IMR-90 (cell line): ENCODE measurements at regions not wholly inside any gene's neighbourhood (a gene's known extent, or its start where the extent isn't known, plus 50 kb on each side); places are given as distances from the start of the nearest gene placed in this dataset.

Source experiments
- ATAC-seq: fragments of 200-7000 bp; cut with Tn5 transposase; 2 replicates; pipeline ENCODE4 v1.9.1; 2020; ENCODE audit warnings: low read depth, mild to moderate bottlenecking, moderate library complexity
- BruUV-seq: library from RNA; stranded (reverse); fragments of 400-500 nt; replicated peaks from 2 replicates; lab custom pipeline; 2021; lab: Mats Ljungman, UMichigan
- CTCF ChIA-PET: fragments of 300-600 bp; formaldehyde crosslinking; extraction: SDS; loops from one replicate; lab custom pipeline; 2021; ENCODE audit warnings: antibody characterized with exemption; lab: Yijun Ruan, JAX
- POLR2A ChIA-PET: fragments of 300-600 bp; sonication (Branson Sonifier 250); formaldehyde crosslinking; loops from one replicate; lab custom pipeline; 2022; ENCODE audit warnings: antibody characterized with exemption; ENCODE audit not compliant: unreplicated experiment; lab: Charles Lee
- DNase-seq: peaks from one replicate; pipeline ENCODE4 v3.0.0; 2013
- H2AFZ ChIP-seq: replicated peaks from 2 replicates; pipeline ENCODE3; 2013; ENCODE audit warnings: low read length, mild to moderate bottlenecking; ENCODE audit not compliant: poor library complexity
- H2AK5ac ChIP-seq: 2 replicates; pipeline ENCODE4 v1.6.1; 2013; ENCODE audit warnings: low read depth, low read length, inconsistent platforms
- H2AK9ac ChIP-seq: replicated peaks from 2 replicates; pipeline ENCODE3; 2013; ENCODE audit warnings: mild to moderate bottlenecking, low read depth, low read length, moderate library complexity; ENCODE audit not compliant: poor library complexity
- H2BK120ac ChIP-seq: 2 replicates; pipeline ENCODE4 v1.6.1; 2013; ENCODE audit warnings: low read depth, low read length, inconsistent platforms
- H2BK15ac ChIP-seq: 3 replicates; pipeline ENCODE4 v1.6.1; 2013; ENCODE audit warnings: low read depth, low read length, inconsistent platforms
- H2BK20ac ChIP-seq: 2 replicates; pipeline ENCODE4 v1.6.1; 2013; ENCODE audit warnings: low read depth, mild to moderate bottlenecking, inconsistent platforms, low read length, moderate library complexity
- H2BK5ac ChIP-seq: 2 replicates; pipeline ENCODE4 v1.6.1; 2013; ENCODE audit warnings: mild to moderate bottlenecking, low read depth, low read length, inconsistent platforms; ENCODE audit not compliant: poor library complexity, severe bottlenecking
- H3K14ac ChIP-seq: replicated peaks from 2 replicates; pipeline ENCODE4 v1.6.1; 2013; ENCODE audit warnings: low read depth, low read length, inconsistent platforms
- H3K18ac ChIP-seq: 2 replicates; pipeline ENCODE4 v1.6.1; 2013; ENCODE audit warnings: low read depth, low read length, control low read depth
- H3K23ac ChIP-seq: 2 replicates; pipeline ENCODE4 v1.6.1; 2013; ENCODE audit warnings: low read depth, low read length, inconsistent platforms
- H3K27ac ChIP-seq: 2 replicates; pipeline ENCODE4 v1.5.1; 2013; ENCODE audit warnings: mild to moderate bottlenecking, control low read depth, low read length; ENCODE audit not compliant: insufficient read depth
- H3K27me3 ChIP-seq: 2 replicates; pipeline ENCODE4 v1.6.1; 2013; ENCODE audit warnings: low read length; ENCODE audit not compliant: control insufficient read depth, insufficient read depth
- H3K36me3 ChIP-seq: 2 replicates; pipeline ENCODE4 v1.6.1; 2013; ENCODE audit warnings: low read length, mixed read lengths; ENCODE audit not compliant: control insufficient read depth, insufficient read depth
- H3K4ac ChIP-seq: 2 replicates; pipeline ENCODE4 v1.6.1; 2013; ENCODE audit warnings: low read depth, low read length, inconsistent platforms
- H3K4me1 ChIP-seq: 2 replicates; pipeline ENCODE4 v1.6.1; 2013; ENCODE audit warnings: low read length, mixed read lengths; ENCODE audit not compliant: control insufficient read depth, insufficient read depth
- H3K4me2 ChIP-seq: 2 replicates; pipeline ENCODE4 v1.6.1; 2013; ENCODE audit warnings: low read depth, mild to moderate bottlenecking, control low read depth, low read length, moderate library complexity
- H3K4me3 ChIP-seq: 2 replicates; pipeline ENCODE4 v1.5.1; 2013; ENCODE audit warnings: low read depth, mild to moderate bottlenecking, control low read depth, low read length, moderate library complexity; ENCODE audit not compliant: insufficient read depth
- H3K56ac ChIP-seq: 2 replicates; pipeline ENCODE4 v1.6.1; 2013; ENCODE audit warnings: low read length, inconsistent platforms; ENCODE audit not compliant: insufficient read depth; ENCODE audit errors: extremely low read depth
- H3K79me1 ChIP-seq, 2 experiments: 2 replicates each; pipeline ENCODE4 v1.6.1; 2013; ENCODE audit warnings: low read length in 2 of 2, inconsistent platforms in 1 of 2, low read depth in 1 of 2
- H3K9ac ChIP-seq: 2 replicates; pipeline ENCODE4 v1.6.1; 2013; ENCODE audit warnings: low read depth, low read length, control low read depth
- H3K9me1 ChIP-seq: 2 replicates; pipeline ENCODE4 v1.6.1; 2013; ENCODE audit warnings: low read length, inconsistent platforms; ENCODE audit not compliant: insufficient read depth
- H3K9me3 ChIP-seq: 2 replicates; pipeline ENCODE4 v1.6.1; 2013; ENCODE audit warnings: low read length; ENCODE audit not compliant: control insufficient read depth, insufficient read depth
- H4K20me1 ChIP-seq: 2 replicates; pipeline ENCODE4 v1.6.1; 2013; ENCODE audit warnings: low read length, inconsistent platforms; ENCODE audit not compliant: insufficient read depth
- H4K5ac ChIP-seq: 2 replicates; pipeline ENCODE4 v1.6.1; 2013; ENCODE audit warnings: mild to moderate bottlenecking, low read depth, low read length, control low read depth
- H4K8ac ChIP-seq, 2 experiments: 2 replicates each; pipeline ENCODE4 v1.6.1; 2013; ENCODE audit warnings: low read depth in 2 of 2, low read length in 2 of 2, control low read depth in 1 of 2, inconsistent platforms in 1 of 2
- H4K91ac ChIP-seq: 2 replicates; pipeline ENCODE4 v1.6.1; 2013; ENCODE audit warnings: low read depth, low read length, inconsistent platforms; ENCODE audit not compliant: insufficient read depth
- RAD21 ChIP-seq: IDR thresholded peaks from 2 replicates; pipeline ENCODE4 v1.6.1; 2012; ENCODE audit warnings: low read length, improper control_type of control experiment
- SMC3 ChIP-seq: fragments of 150-350 bp; IDR thresholded peaks from 2 replicates; pipeline ENCODE4 v1.6.1; 2016; ENCODE audit warnings: low read depth, mild to moderate bottlenecking, antibody characterized with exemption, low read length, moderate library complexity
- WGBS, 2 experiments: methylation state at CpG; one replicate each; pipeline versions ENCODE4 v1.1.5 to v1.1.7; 2013; ENCODE audit warnings: missing lambda C conversion rate in 2 of 2; ENCODE audit not compliant: insufficient read length in 1 of 2; ENCODE audit errors: extremely low coverage in 2 of 2; 5-methylcytosine and 5-hydroxymethylcytosine counted together
- dilution Hi-C: fragments of 300-500 bp; cut with HindIII; formaldehyde crosslinking; loops from one replicate; pipeline ENCODE4 v1.14.3; 2018; ENCODE audit warnings: low sequenced_read_pairs; ENCODE audit not compliant: unreplicated experiment
- in situ Hi-C: fragments of 300-500 bp; cut with MboI; formaldehyde crosslinking; loops from 3 replicates; pipeline ENCODE4 v1.14.3; 2019; ENCODE audit warnings: low sequenced_read_pairs, inconsistent platforms, mixed read lengths
- intact Hi-C: fragments of 100-400 bp; cut with micrococcal nuclease; formaldehyde crosslinking; loops from 2 replicates; pipeline ENCODE4 v1.10.0; 2022
- TF ChIP-seq, protein P1 (sequence below): fragments of 150-350 bp; IDR thresholded peaks from 2 replicates; pipeline ENCODE4 v1.6.1; 2017; ENCODE audit warnings: mild to moderate bottlenecking, antibody characterized with exemption, low read length, low read depth

DNA sequence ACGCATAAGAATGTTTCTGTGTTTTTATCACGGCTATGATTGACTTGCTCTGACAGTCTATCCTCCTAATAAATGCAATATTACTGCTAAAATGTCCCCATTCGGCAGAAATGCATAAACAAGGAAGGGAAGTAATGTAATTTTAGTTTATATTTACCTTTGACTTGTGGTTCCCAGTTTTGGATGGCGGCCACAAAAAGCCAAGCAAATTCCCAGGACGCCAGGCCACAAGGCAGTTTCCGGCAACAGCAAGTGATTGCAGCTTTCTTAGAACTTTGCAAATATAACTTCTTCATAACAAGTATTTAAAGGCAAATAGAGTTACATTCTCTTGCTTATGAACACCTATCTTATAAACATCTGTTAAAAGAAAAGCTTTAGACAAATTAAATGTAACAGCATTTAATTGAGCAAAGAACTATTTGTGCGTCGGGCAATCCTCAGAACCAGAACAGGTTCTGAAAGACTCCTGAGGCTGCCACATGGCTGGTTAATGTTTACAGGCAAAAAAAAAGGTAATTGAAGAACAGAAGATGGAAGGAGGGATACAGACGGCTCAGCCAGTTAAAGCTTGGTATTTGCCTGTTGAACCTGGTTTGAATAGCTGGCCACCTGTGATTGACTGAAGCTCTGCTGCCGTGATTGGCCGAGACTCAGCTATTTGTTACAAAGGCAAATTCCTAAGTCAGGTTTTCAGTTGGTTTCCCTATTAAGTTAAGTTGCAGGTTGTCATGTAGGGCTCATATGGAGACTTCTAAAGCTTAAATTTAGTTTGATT lies 80.8 kb downstream of the C21orf91 start:
- Histone ChIP-seq H4K8ac (no peak overlapping the region), H2BK120ac (no peak overlapping the region), H3K4me2 (no peak overlapping the region), H2BK5ac (no peak overlapping the region), H3K4me3 (no peak overlapping the region), H4K5ac (no peak overlapping the region), H3K4ac (no peak overlapping the region), H2BK20ac (no peak overlapping the region), H3K4me1 (no peaks in the 10 kb centered on the region), H3K27ac (no peak overlapping the region), H3K79me1 (no peaks in the 10 kb centered on the region), H2AFZ (no peak overlapping the region), H3K18ac (no peak overlapping the region), H3K36me3 (no peaks in the 10 kb centered on the region), H2BK15ac (no peak overlapping the region), H3K56ac (no peak overlapping the region), H3K27me3 (no peaks in the 10 kb centered on the region), H3K9me3 (no peaks in the 10 kb centered on the region), H4K20me1 (no peaks in the 10 kb centered on the region), H3K23ac (no peak overlapping the region), H3K9ac (no peak overlapping the region), H2AK5ac (no peak overlapping the region), H4K91ac (no peak overlapping the region), H3K9me1 (no peaks in the 10 kb centered on the region), H3K14ac (no peak overlapping the region), H2AK9ac (no peak overlapping the region)
- ATAC-seq (no peak), DNase-seq (no peak)
- POLR2A ChIA-PET = no interaction called here
- TF ChIP-seq SMC3 (no peak), RAD21 (no peak)
- TF ChIP-seq, protein P1, sequence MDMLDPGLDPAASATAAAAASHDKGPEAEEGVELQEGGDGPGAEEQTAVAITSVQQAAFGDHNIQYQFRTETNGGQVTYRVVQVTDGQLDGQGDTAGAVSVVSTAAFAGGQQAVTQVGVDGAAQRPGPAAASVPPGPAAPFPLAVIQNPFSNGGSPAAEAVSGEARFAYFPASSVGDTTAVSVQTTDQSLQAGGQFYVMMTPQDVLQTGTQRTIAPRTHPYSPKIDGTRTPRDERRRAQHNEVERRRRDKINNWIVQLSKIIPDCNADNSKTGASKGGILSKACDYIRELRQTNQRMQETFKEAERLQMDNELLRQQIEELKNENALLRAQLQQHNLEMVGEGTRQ = no peak
- CTCF ChIA-PET = interaction anchor here (0.6 kb wide), 1 partner anchor 1877 kb away, joined by 4 read pairs; no protein-coding TSS in a partner anchor
- dilution Hi-C loops = no loop called here
- intact Hi-C loops = no loop called here
- in situ Hi-C loops = no loop called here
- no TSS peak for BruUV-seq
- WGBS, 2 experiments = 52% methylated on average over 3 of the region's 11 CpGs; no CpG with 5 or more reads in 1 of the 2 experiments
